CD4-positive, alpha-beta T cell treated with Interleukin-4 for 1 hour (primary cell): ENCODE measurements at regions not wholly inside any gene's neighbourhood (a gene's known extent, or its start where the extent isn't known, plus 50 kb on each side); places are given as distances from the start of the nearest gene placed in this dataset.
"Not testable (repeated sequence)": the region's sequence is repeated elsewhere in the genome, so short reads cannot be mapped to it uniquely, and the experiment has no call there.

Source experiments
- DNase-seq, 2 donors: peaks; one replicate each; pipeline ENCODE4 v3.0.0-alpha.2; 2020 to 2022

- no peak for DNase-seq
These were observed 399.8 kb downstream of the ADCYAP1 start for GRCh38 chr18:1304392-1304992.

- no peak for DNase-seq
These were observed 402.0 kb downstream of the ADCYAP1 start for GRCh38 chr18:1306641-1307040.

- no peak for DNase-seq
These were observed 404.0 kb downstream of the ADCYAP1 start for GRCh38 chr18:1308686-1309085.

- DNase-seq, result no peak
These were observed 406.7 kb downstream of the ADCYAP1 start for GRCh38 chr18:1311376-1311775.

DNA sequence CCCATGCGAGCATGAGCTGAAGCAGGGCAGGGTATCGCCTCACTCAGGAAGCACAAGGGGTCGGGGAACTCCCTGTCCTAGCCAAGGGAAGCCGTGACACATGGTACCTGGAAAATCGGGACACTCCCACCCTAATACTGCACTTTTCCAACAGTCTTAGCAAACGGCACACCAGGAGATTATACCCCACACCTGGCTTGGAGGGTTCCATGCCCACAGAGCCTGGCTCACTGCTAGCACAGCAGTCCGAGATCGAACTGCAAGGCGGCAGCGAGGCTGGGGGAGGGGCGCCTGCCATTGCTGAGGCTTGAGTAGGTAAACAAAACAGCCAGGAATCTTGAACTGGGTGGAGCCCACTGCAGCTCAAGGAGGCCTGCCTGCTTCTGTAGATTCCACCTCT, 430.7 kb downstream of the ADCYAP1 start:
- not testable (repeated sequence) for DNase-seq

DNA sequence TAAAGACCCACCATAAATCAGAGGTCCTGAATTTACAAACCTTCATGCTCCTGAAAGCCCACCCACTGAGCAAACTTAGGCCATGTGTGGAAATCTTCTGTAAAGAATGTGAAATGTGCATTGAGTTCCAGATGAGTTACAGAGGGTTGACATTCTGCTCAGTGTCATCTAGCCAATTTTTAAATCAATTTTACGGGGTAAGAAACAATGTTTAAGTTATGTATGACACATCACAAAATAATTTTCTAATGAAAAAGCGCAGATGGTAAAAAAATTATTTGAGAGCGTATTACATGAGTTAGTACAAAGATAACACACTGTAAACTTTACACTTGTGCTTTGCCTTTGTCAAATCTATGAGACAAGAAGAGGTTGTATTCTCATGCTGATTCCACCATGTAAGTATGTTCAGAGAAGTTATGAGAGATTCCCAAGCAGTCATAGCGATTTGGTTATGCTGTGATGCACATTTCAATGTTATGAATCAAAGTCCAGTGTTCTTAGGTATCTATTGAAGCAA, 446.3 kb downstream of the ADCYAP1 start:
- no peak for DNase-seq

DNA sequence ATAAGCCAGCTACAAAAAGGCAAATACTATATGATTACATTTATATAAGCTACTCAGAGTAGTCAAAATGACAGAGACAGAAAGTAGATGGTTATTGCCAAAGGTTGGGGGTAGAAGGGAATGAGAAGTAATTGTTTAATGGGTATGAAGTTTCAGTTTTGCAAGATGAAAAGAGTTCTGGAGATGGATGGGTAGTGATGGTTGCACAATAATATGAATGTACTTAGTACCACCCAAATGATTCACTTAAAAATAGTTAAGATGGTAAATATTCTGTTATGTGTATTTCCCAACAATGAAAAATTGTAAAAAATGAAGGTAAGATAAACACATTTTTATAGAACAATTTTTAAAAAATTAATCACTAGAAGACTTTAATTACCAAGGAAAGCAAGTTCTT, 448.4 kb downstream of the ADCYAP1 start:
- DNase-seq, result no peak

GRCh38 chr18:1357724-1358123, 453.1 kb downstream of the ADCYAP1 start:
- no peak for DNase-seq

DNA sequence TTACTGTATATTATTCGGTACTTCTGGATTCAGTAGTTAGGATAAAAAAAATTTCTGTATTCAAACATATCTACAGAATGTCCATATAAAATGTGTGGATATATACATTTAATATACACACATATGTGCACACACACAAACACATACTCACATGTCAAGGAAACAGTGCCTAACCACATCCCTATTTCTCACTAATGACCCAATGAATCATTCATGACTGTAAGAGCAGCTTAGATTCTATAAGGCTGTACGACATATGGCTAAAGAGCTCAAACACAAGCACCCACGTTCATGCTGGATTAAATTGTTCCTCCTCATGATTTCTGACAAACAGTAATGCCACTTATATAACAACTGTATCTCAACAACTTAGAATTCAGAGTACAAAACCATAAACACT, 457.3 kb downstream of the ADCYAP1 start:
- DNase-seq, result no peak

- DNase-seq, result no peak
These were observed 465.9 kb downstream of the ADCYAP1 start for GRCh38 chr18:1370552-1370951.

GRCh38 chr18:1371724-1372123, 467.1 kb downstream of the ADCYAP1 start:
- DNase-seq, result no peak

DNA sequence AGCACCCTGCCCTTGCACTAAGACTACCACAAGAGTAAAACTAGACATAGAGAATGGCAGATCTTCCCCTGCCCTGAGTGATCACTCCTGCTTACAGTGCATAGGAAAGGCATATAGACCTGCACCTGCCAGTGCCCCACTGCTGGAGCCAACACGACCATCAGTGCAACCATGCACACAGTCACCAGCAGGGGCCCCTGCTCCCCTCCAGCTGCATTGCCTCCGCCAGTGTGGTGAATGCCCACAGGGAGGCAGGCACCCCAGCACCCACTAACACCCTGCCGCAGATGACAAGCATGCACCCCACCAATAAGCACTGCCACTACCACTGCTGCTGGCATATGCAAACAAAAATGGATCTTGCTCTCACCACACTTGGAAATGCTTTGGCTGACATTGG, 478.8 kb downstream of the ADCYAP1 start:
- DNase-seq, result no peak

DNA sequence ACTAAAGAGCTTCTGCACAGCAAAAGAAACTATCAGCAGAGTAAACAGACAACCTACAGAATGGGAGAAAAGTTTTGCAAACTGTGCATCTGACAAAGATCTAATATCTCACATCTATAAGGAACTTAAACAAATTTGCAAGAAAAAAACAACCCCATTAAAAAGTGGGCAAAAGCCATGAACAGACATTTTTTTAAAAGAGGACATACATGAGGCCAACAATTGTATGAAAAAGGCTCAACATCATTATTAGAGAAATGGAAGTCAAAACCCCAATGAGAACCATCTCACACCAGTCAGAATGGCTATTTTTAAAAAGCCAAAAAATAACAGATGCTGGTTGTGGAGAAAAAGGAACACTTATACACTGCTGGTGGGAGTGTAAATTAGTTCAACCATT, 483.8 kb downstream of the ADCYAP1 start:
- DNase-seq, result not testable (repeated sequence)

GRCh38 chr18:1392046-1392445, 487.4 kb downstream of the ADCYAP1 start:
- no peak for DNase-seq

DNA sequence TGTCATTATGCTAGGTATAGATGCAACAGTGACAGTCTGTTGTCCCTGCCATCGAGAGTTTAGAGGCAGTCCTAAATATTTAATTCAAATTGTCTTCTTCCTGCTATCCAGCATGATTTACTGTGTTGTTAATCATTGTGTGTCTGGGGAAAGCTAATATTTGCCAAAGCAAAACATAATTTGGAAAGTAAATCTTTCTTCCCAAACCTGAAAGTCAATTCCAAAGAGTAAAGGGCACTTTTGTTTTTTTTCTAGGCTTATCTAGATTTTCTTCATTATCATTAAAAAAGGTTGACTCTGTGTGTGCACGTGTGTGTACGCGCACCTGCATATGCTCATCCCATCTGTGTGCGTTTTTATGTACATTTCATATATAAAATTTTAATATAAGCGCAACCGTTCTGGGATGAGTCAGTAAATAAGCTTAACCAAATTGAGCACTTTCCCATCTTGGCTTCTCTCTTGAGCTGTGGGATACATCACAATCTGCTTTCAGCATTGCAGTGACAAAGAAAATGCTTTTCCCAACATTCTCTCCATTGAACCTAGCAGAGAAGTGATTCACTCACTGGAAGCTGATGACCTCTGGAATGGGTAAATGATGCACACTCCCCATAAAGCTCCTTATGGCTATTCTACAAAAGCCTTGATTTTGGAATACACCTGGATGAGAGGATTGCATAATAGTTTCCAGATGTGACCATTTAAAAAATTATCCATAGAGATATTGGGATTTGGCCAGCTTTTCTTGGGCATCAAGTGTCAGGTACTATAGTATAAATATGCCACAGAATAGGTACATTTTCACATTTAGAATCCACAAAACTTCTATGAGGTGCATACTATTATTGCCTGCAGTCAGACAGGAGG, 488.4 kb downstream of the ADCYAP1 start:
- no peak for DNase-seq

DNA sequence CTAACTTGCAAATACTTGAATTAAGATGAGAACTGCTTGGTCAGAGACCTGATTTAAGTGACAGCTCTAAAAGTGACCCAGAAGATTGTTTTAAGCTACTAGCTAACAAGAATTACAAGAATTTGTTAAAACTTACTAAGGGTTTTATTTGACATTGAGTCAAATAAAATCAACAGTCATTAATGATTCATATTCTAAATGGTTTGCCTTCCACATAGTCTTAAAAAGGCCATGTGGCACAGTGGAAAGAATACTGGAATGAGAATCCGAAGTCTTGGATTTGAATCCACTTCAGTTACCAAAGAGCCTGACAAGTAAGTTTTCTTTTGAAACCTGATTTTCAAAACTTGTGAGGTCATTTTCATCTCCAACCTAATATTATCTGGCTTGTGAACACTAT, 489.3 kb downstream of the ADCYAP1 start:
- no peak for DNase-seq

GRCh38 chr18:1394426-1394825, 489.8 kb downstream of the ADCYAP1 start:
- DNase-seq, result no peak

DNA sequence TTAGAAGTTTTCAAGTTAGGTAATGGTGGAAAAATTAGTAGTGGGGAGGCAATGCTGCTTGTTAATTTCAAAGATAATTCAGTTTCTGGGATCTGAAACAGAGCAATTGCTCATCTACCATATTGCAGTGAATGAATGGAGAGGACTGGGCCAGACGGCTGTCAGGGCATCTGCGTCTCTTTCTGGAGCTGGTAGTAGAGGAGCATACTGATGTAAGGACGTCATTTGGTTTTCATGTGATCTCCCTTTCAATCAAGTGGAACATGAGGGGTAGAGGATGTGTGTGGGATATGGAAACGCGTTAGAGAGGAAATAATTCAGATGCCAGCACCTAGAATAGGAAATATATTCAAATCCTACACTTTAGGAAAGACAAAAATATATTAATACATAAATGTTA, 490.3 kb downstream of the ADCYAP1 start:
- DNase-seq, result no peak

- DNase-seq, result no peak
These were observed 503.7 kb downstream of the ADCYAP1 start for GRCh38 chr18:1408376-1408775.

DNA sequence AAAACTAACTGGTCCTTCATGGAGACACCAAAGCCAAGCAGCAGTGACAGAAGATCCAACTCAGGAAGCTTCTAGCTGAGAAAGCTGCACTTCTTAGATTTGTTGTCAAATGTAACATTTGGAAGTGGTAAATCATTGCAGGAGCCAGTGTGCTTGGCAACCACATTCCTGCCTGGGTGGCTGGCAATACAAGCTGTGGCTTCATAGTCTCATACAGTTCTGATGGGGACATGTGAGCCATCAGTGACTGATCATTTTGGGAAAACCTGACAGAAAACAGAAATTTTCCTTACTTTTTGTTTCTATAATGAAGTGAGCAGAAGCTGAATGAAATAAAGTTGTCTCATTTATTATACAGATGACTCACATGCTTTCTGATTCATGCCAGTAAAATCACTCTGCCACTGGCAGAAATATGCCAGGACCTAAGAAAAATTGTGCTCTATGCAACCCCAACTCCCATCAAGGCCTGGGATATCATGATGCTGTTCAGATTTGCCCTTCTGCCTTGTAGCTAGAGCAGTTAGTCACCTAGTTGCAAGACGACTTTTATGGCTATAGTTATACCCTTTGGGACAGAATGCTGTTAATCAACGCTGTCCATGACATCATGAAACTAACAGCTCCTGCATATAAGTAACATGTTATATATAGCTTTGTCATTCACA, 508.1 kb downstream of the ADCYAP1 start:
- no peak for DNase-seq

DNA sequence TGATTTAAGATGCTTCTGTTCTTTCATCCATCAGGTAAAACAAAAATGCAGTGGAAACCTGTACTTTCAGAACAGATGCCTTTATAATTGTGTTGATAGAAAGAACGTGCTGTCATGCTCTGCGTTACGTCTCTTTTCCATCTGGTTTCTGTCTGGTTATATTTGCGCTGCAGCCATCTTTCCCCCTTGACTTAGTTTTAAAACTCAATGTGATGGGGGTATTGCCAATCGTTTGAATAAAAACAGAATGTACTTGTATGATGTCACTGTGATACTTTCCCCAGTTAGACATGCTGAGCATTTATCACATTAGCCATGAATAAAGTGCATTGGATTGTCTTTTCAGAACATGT, 508.6 kb downstream of the ADCYAP1 start:
- DNase-seq, result no peak

DNA sequence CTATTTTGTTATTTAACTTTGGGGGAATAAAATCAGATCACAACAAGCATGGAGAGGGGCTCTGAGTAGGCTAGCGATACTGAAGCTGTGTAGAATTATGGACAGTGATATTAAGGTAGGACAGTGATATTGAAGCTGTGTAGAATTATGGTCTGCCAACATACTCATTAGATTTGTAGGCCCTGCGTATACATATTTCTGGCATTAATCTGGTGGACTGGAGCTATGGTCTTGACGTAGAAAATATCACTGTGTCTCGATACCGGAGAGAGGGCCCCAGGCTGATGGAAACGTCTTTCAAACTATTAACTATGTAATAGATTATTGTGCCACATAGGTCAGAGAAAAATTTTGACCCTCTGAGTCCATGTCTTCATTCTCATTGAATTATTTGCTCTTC, 511.4 kb downstream of the ADCYAP1 start:
- no peak for DNase-seq

DNA sequence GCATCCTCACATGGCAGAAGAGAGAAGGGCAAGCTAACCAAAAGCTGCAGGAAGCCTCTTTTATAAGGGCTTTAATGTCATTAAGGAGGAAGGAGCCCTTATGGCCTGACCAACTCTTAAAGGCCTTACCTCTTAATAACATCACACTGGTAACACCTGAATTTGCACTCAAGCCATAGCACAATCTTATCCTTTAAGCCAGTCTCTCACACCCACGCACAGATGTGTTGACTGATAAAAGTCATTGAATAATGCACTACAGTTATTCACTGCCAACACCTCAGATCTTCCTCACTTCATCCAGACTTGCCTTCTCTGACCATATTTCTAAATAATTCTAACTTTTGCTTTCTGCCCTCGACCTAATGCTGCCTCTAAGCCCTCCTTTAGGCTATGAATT, 516.8 kb downstream of the ADCYAP1 start:
- no peak for DNase-seq

DNA sequence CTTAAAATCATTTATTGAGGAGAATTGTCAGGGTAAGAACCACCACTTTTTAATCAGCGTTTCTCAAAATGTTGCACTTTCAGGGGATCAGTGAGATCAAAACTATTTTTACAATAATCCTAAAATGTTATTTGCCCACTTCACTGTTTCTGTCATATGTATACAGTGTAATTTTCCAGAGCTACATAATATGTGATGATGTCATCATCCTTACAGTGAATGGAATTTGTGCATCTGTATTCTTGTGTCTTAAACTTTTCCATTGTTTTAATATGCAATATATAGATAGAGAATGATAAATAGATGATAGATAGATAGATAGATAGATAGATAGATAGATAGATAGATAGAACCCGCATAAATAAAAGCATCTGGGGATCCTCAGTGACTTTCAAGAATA, 518.0 kb downstream of the ADCYAP1 start:
- no peak for DNase-seq
